Stimulated activated CD4-positive, alpha-beta T cell treated with anti-CD3 and anti-CD28 coated beads, TNF-alpha, amount 100 ng/mL, for 4 hours (primary cell): ENCODE measurements at regions not wholly inside any gene's neighbourhood (a gene's known extent, or its start where the extent isn't known, plus 50 kb on each side); places are given as distances from the start of the nearest gene placed in this dataset.

Source experiments
- DNase-seq, 3 experiments: peaks; one replicate each; pipeline ENCODE4 v3.0.0-alpha.2; 2020; ENCODE audit warnings: low read depth in 3 of 3

GRCh38 chr17:413016-413350 is 60.4 kb upstream of the RPH3AL start:
- no peak for DNase-seq

- peak in 1 of 3 experiments; percentile 48 for DNase-seq
These were observed 59.8 kb upstream of the RPH3AL start for GRCh38 chr17:412211-413015.

GRCh38 chr17:411421-412120 is 59.0 kb upstream of the RPH3AL start:
- no peak for DNase-seq

GRCh38 chr17:410543-411401 is 58.2 kb upstream of the RPH3AL start:
- peak in 1 of 3 experiments; percentile 45 for DNase-seq

- peak; percentile 99 to 100 (median 99) for DNase-seq
These were observed 57.4 kb upstream of the RPH3AL start for GRCh38 chr17:409848-410542.

GRCh38 chr17:409308-409847 is 56.8 kb upstream of the RPH3AL start:
- DNase-seq = no peak

- no peak for DNase-seq
These were observed 52.1 kb upstream of the RPH3AL start for GRCh38 chr17:404703-405102.
